Activated CD4-positive, alpha-beta T cell treated with anti-CD3 and anti-CD28 coated beads for 36 hours (primary cell): ENCODE measurements at regions not wholly inside any gene's neighbourhood (a gene's known extent, or its start where the extent isn't known, plus 50 kb on each side); places are given as distances from the start of the nearest gene placed in this dataset.

Source experiments
- ATAC-seq: fragments of 200-7000 bp; cut with Tn5 transposase; one replicate; pipeline ENCODE4 v1.10.0; 2021; ENCODE audit warnings: mild to moderate bottlenecking, moderate library complexity
- CTCF ChIA-PET: fragments of 350-600 bp; sonication (Branson Sonifier 250); formaldehyde crosslinking; loops from one replicate; lab custom pipeline; 2021; ENCODE audit warnings: antibody characterized with exemption; lab: Charles Lee
- POLR2A ChIA-PET: fragments of 350-600 bp; sonication (Branson Sonifier 250); formaldehyde crosslinking; loops from one replicate; lab custom pipeline; 2021; ENCODE audit warnings: antibody characterized with exemption, inconsistent platforms; lab: Charles Lee
- DNase-seq: peaks from one replicate; pipeline ENCODE4 v3.0.0-alpha.2; 2020
- H3K27ac Mint-ChIP-seq: one replicate; pipeline ENCODE4 v1.8.0; 2021; ENCODE audit warnings: mixed read lengths
- H3K27me3 Mint-ChIP-seq: one replicate; pipeline ENCODE4 v1.8.0; 2021; ENCODE audit warnings: mixed read lengths
- H3K36me3 Mint-ChIP-seq: one replicate; pipeline ENCODE4 v1.8.0; 2021; ENCODE audit warnings: low read depth, mixed read lengths
- H3K4me1 Mint-ChIP-seq: one replicate; pipeline ENCODE4 v1.8.0; 2021; ENCODE audit warnings: mixed read lengths
- H3K4me3 Mint-ChIP-seq: one replicate; pipeline ENCODE4 v1.8.0; 2021; ENCODE audit warnings: mild to moderate bottlenecking, moderate library complexity, mixed read lengths
- H3K9me3 Mint-ChIP-seq: one replicate; pipeline ENCODE4 v1.8.0; 2021; ENCODE audit warnings: low read depth, mixed read lengths
- intact Hi-C, 2 experiments: fragments of 100-400 bp; cut with DNase I in 1 of 2; cut with micrococcal nuclease in 1 of 2; formaldehyde crosslinking; loops; one replicate each; pipeline versions ENCODE4 v1.14.2 to v1.15.1; 2022 to 2024; cut with DNase I, micrococcal nuclease

DNA sequence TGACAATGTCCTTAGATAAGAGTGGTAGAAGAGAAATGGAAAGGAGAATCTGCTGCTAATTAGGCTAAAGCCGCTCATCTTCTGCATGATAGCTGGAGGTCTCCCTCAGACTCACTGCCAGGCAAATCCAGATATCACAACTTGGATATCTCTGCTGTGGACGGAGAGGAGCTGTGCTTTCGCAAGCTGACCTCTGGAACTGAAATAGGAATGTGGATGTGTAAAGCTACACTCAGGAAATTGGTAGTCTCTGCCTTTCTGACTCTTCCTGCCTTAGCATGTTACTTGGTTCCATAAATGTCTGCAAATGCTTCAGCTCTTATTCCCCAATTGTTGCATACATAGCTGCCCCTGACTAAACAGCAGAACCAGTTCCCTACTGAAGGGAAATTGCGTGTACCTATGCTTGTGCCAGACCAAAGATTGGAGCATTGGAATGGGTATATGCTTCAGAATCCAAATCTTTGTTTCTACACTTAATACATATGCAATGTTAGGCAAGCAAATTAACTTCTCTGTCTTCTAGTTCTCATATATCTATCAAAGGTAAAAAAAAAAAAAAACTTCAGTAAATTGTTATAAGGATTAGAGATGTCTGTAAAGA, 74.7 kb upstream of the ROBO2 start:
- ATAC-seq (no peak), DNase-seq (no peak)
- H3K4me1 Mint-ChIP-seq = no peaks in the 10 kb centered on the region
- intact Hi-C loops = no loop called here
- H3K9me3 Mint-ChIP-seq = peaks cover 8% of the 10 kb centered on the region
- no peaks in the 10 kb centered on the region for H3K36me3 Mint-ChIP-seq
- H3K27ac Mint-ChIP-seq = no peak overlapping the region
- ChIA-PET CTCF (no interaction called here), POLR2A (no interaction called here)
- H3K27me3 Mint-ChIP-seq = no peaks in the 10 kb centered on the region
- H3K4me3 Mint-ChIP-seq = no peak overlapping the region

DNA sequence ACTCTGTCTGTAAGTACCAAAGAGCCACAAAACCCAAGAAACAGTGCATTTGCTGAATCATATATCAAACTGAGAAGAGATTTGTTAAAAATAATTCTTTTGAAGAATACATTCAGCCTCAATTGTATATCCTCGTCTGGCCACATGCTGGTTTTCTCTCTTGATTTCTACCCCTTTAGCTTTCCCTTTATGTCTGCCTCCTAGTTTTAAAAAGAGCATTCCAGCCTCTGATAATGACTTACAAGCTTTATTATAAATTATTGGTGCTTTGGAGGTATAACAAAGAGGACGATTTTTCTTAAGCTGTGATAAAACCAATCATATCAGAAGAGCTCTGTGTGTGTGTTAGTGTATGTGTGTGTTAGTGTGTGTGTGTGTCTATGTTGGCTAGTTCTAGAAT, 70.4 kb upstream of the ROBO2 start:
- Mint-ChIP-seq H3K27me3 (no peaks in the 10 kb centered on the region), H3K27ac (no peak overlapping the region), H3K4me3 (no peak overlapping the region), H3K9me3 (peaks cover 8% of the 10 kb centered on the region), H3K36me3 (no peaks in the 10 kb centered on the region), H3K4me1 (no peaks in the 10 kb centered on the region)
- DNase-seq (no peak), ATAC-seq (no peak)
- CTCF ChIA-PET = interaction anchor here (1.1 to 1.4 kb wide), 2 partner anchors 8 to 10 kb away, joined by 3 read pairs; no protein-coding TSS in a partner anchor
- intact Hi-C loops = no loop called here
- POLR2A ChIA-PET = no interaction called here

DNA sequence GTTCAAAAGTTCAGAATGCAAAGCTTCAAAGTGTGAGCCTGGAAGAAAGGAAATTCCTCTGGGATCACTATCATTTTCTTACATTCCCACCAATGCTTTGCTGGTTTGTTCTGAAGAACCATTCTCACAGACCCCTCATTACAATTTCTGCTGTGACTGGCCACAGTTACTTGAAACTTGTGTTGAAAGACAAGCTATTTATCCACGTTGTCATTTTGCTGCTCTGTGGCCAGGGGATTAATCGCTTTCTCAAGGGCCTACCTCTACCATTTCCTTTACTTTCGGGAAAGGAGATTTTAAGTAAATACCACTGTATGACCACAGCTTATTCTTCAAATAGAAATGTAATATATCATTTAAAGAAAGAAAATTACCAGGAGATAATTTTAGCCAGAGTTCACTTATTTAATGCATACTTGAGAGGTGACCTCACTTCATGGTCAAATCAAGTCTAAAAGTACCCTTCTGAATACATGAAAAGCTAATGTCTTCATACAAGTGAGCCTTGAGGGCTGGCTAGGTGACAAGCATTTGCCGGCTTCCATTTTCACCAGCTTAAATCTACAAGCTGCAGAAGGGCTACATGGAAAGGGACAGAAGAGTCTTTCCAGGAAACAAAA, 69.8 kb upstream of the ROBO2 start:
- no peaks in the 10 kb centered on the region for H3K27me3 Mint-ChIP-seq
- ChIA-PET CTCF (no interaction called here), POLR2A (no interaction called here)
- no peak for ATAC-seq
- no peaks in the 10 kb centered on the region for H3K4me1 Mint-ChIP-seq
- no peak for DNase-seq
- H3K27ac Mint-ChIP-seq = no peak overlapping the region
- H3K4me3 Mint-ChIP-seq = no peak overlapping the region
- peaks cover 6% of the 10 kb centered on the region for H3K9me3 Mint-ChIP-seq
- H3K36me3 Mint-ChIP-seq = no peaks in the 10 kb centered on the region
- intact Hi-C loops = no loop called here

DNA sequence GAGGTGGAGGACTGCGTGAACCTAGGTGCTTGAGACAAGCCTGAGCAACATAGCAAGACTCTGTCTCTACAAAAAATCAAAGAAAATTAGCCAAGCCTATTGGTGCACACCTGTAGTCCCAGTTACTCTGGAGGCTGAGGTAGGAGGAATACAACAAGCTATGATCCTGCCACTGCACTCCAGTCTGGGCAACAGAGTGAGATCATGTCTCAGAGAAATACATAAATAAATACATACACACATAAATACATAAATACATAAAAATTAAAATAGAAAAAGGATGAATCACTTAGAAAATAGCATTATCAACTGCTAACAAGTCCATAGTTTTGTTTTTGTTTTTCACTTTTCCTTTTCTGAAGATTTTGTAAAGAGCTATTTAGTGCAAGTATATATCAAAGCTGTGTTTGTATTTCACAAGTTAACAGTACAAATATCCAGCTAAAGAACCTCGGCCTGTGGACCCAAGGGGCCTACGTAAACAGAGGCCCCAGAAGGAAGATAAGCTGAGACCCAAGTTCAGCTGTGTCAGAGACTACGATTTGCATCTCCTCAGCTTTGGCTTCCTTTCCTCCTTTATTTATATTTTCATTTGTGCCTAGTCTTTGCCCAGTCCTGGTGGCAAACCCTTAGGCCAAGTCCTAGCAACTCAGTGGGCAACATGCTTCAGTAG, 67.1 kb upstream of the ROBO2 start:
- Mint-ChIP-seq H3K9me3 (no peaks in the 10 kb centered on the region), H3K36me3 (no peaks in the 10 kb centered on the region), H3K4me3 (no peak overlapping the region), H3K27ac (no peak overlapping the region), H3K4me1 (no peaks in the 10 kb centered on the region), H3K27me3 (no peaks in the 10 kb centered on the region)
- DNase-seq = no peak
- intact Hi-C loops = no loop called here
- POLR2A ChIA-PET = no interaction called here
- CTCF ChIA-PET = no interaction called here
- no peak for ATAC-seq

DNA sequence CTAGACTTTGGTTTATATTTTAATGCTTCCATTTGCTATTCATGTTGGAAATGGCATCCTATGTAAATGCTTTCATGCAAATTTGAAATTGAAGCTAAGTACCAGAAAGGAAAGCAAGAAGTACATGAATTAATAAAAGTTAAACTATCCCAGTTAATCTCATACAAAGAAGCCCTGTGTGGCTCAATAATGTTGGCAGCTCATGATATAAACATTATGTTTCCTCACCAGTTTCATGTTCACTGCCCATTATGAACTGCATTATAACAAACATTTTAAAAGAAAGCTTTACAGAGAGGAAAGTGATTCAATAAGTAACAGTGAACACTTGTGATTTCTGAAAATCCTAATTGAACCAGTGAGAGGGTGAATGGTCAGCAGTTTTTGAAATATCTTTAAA, 62.9 kb upstream of the ROBO2 start:
- no peak overlapping the region for H3K4me3 Mint-ChIP-seq
- intact Hi-C loops = no loop called here
- no peak for DNase-seq
- H3K9me3 Mint-ChIP-seq = peaks cover 5% of the 10 kb centered on the region
- H3K27ac Mint-ChIP-seq = no peak overlapping the region
- H3K36me3 Mint-ChIP-seq = no peaks in the 10 kb centered on the region
- no peak for ATAC-seq
- no peaks in the 10 kb centered on the region for H3K4me1 Mint-ChIP-seq
- ChIA-PET CTCF (interaction anchor here (1.2 kb wide), 1 partner anchor 8 kb away, joined by 3 read pairs; no protein-coding TSS in a partner anchor), POLR2A (no interaction called here)
- H3K27me3 Mint-ChIP-seq = no peaks in the 10 kb centered on the region

DNA sequence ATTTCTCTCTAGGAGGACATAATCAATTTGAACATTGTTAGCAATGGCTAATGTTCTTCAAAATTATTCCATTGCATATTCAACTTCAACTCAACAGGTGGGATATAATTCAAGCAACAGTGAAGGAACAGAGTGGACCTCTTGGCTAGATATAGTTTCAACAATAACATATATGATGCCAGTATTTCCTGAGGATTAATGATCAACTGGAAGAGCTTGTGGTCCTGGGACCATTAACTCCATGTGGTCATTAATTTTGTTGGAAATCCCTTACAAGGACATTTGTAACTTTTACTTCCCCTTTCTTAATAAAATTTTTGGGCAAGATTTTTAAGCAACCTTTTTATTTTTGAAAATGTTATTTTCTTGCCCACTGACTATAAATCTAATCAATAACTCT, 54.3 kb upstream of the ROBO2 start:
- ATAC-seq = no peak
- POLR2A ChIA-PET = no interaction called here
- Mint-ChIP-seq H3K36me3 (no peaks in the 10 kb centered on the region), H3K27me3 (no peaks in the 10 kb centered on the region), H3K4me3 (no peak overlapping the region), H3K27ac (no peak overlapping the region), H3K4me1 (no peaks in the 10 kb centered on the region), H3K9me3 (peaks cover 3% of the 10 kb centered on the region)
- CTCF ChIA-PET = no interaction called here
- DNase-seq = no peak
- intact Hi-C loops = no loop called here

DNA sequence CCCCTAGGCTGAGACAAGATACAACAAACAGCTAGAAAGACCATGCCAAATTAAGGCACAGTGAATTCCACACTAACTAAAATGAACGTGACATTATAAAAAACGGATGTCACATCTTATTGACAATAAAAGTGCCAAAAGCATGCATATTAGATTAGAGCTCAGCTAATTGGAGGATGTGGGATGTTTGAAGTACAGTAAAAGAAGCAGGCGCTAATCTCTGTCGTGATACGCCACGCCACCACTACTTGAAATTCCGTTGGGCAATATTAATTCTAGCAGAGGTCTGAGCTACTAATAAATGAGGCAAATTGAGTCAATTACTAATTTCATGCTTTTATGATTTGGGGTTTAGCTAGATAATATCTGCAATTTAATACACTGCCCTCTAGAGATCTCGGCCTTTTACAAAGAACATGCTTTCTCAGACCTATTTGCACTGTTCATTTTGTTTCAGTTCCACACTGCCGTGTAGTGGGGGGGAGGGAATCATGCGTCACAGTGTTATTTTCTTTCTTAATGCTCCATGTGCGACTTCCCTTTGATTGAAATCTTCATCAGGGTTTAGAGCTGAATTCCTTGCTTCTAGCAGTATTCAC, 52.9 kb upstream of the ROBO2 start:
- H3K27ac Mint-ChIP-seq = no peak overlapping the region
- H3K27me3 Mint-ChIP-seq = no peaks in the 10 kb centered on the region
- no peak overlapping the region for H3K4me3 Mint-ChIP-seq
- ChIA-PET POLR2A (no interaction called here), CTCF (no interaction called here)
- H3K36me3 Mint-ChIP-seq = no peaks in the 10 kb centered on the region
- no peaks in the 10 kb centered on the region for H3K9me3 Mint-ChIP-seq
- DNase-seq (no peak), ATAC-seq (no peak)
- intact Hi-C loops = no loop called here
- no peaks in the 10 kb centered on the region for H3K4me1 Mint-ChIP-seq
